WERI-Rb-1 (cell line): ENCODE measurements at regions not wholly inside any gene's neighbourhood (a gene's known extent, or its start where the extent isn't known, plus 50 kb on each side); places are given as distances from the start of the nearest gene placed in this dataset.

ENCODE experiments used
- DNase-seq: peaks from one replicate; pipeline ENCODE4 v3.0.0-alpha.2; 2020
- H3K27ac ChIP-seq: fragments of 250-450 bp; sonication (Bioruptor Pico); 2 replicates; pipeline ENCODE4 v1.5.1; 2020; ENCODE audit warnings: mild to moderate bottlenecking, moderate library complexity
- H3K27me3 ChIP-seq: fragments of 250-450 bp; sonication (Bioruptor Pico); 2 replicates; pipeline ENCODE4 v1.5.1; 2021; ENCODE audit warnings: mild to moderate bottlenecking, low read depth, moderate library complexity; ENCODE audit not compliant: insufficient read depth, severe bottlenecking
- H3K36me3 ChIP-seq: fragments of 250-450 bp; sonication (Bioruptor Pico); 2 replicates; pipeline ENCODE4 v1.5.1; 2020; ENCODE audit warnings: mild to moderate bottlenecking, moderate library complexity
- H3K4me3 ChIP-seq: 2 replicates; pipeline ENCODE4 v1.5.1; 2011; ENCODE audit warnings: low read depth, mild to moderate bottlenecking, control low read depth, low read length
- H3K9me3 ChIP-seq: fragments of 250-450 bp; sonication (Bioruptor Pico); 2 replicates; pipeline ENCODE4 v1.5.1; 2021; ENCODE audit warnings: mild to moderate bottlenecking, moderate library complexity; ENCODE audit not compliant: severe bottlenecking
- CTCF ChIP-seq: IDR thresholded peaks from 2 replicates; pipeline ENCODE4 v1.5.1; 2011; ENCODE audit warnings: low read depth, mild to moderate bottlenecking, control low read depth, inconsistent platforms, low read length

- Histone ChIP-seq H3K27ac (no peak overlapping the region), H3K36me3 (peaks cover 17% of the 10 kb centered on the region), H3K9me3 (no peaks in the 10 kb centered on the region), H3K4me3 (no peak overlapping the region), H3K27me3 (no peaks in the 10 kb centered on the region)
- no peak for DNase-seq
- TF ChIP-seq CTCF: no peak
These were observed 108.2 kb downstream of the HAUS1 start for GRCh38 chr18:46212398-46212797.

GRCh38 chr18:46213295-46213694 is 109.1 kb downstream of the HAUS1 start:
- no peak for TF ChIP-seq CTCF
- no peaks in the 10 kb centered on the region for H3K27me3 ChIP-seq
- no peak overlapping the region for H3K27ac ChIP-seq
- peaks cover 23% of the 10 kb centered on the region for H3K36me3 ChIP-seq
- H3K4me3 ChIP-seq: no peak overlapping the region
- no peak for DNase-seq
- H3K9me3 ChIP-seq: no peaks in the 10 kb centered on the region

GRCh38 chr18:46214435-46214834 is 110.2 kb downstream of the HAUS1 start:
- Histone ChIP-seq H3K27ac (no peak overlapping the region), H3K9me3 (no peaks in the 10 kb centered on the region), H3K4me3 (no peak overlapping the region), H3K36me3 (peaks cover 25% of the 10 kb centered on the region), H3K27me3 (no peaks in the 10 kb centered on the region)
- no peak for DNase-seq
- no peak for TF ChIP-seq CTCF

GRCh38 chr18:46215902-46216723 is 111.9 kb downstream of the HAUS1 start:
- Histone ChIP-seq H3K27ac (no peak overlapping the region), H3K36me3 (peaks cover 27% of the 10 kb centered on the region), H3K27me3 (no peaks in the 10 kb centered on the region), H3K9me3 (no peaks in the 10 kb centered on the region), H3K4me3 (no peak overlapping the region)
- TF ChIP-seq CTCF: no peak
- no peak for DNase-seq

- Histone ChIP-seq H3K36me3 (peaks cover 27% of the 10 kb centered on the region), H3K4me3 (no peak overlapping the region), H3K9me3 (no peaks in the 10 kb centered on the region), H3K27ac (no peak overlapping the region), H3K27me3 (no peaks in the 10 kb centered on the region)
- DNase-seq: no peak
- TF ChIP-seq CTCF: no peak
These were observed 115.9 kb downstream of the HAUS1 start for GRCh38 chr18:46220116-46220515.

GRCh38 chr18:46222093-46222492 is 117.9 kb downstream of the HAUS1 start:
- no peaks in the 10 kb centered on the region for H3K9me3 ChIP-seq
- peaks cover 19% of the 10 kb centered on the region for H3K36me3 ChIP-seq
- no peak overlapping the region for H3K4me3 ChIP-seq
- TF ChIP-seq CTCF: no peak
- no peak overlapping the region for H3K27ac ChIP-seq
- H3K27me3 ChIP-seq: no peaks in the 10 kb centered on the region
- DNase-seq: no peak
